Neural cell (in vitro differentiated cells): ENCODE measurements at regions not wholly inside any gene's neighbourhood (a gene's known extent, or its start where the extent isn't known, plus 50 kb on each side); places are given as distances from the start of the nearest gene placed in this dataset.

Source experiments
- H2AFZ ChIP-seq: fragments of 200-600, 300-800 bp; sonication (generic), shearing (Covaris generic); 2 replicates; pipeline ENCODE4 v1.6.0; 2014; ENCODE audit warnings: low read depth, mild to moderate bottlenecking, antibody characterized with exemption, low read length, moderate library complexity
- H3F3A ChIP-seq: fragments of 200-600 bp; shearing (Covaris generic); 2 replicates; pipeline ENCODE4 v1.6.1; 2016; ENCODE audit warnings: mild to moderate bottlenecking, moderate library complexity, mixed read lengths, antibody characterized with exemption, low read length; ENCODE audit not compliant: insufficient read depth, poor library complexity, severe bottlenecking
- H3K27ac ChIP-seq: fragments of 200-600, 300-800 bp; sonication (generic), shearing (Covaris generic); 2 replicates; pipeline ENCODE4 v1.5.1; 2014; ENCODE audit warnings: mild to moderate bottlenecking, low read length, moderate library complexity
- H3K27me3 ChIP-seq: fragments of 300-800, 200-600 bp; sonication (generic), shearing (Covaris generic); 2 replicates; pipeline ENCODE4 v1.6.0; 2014; ENCODE audit warnings: mild to moderate bottlenecking, low read depth, low read length, moderate library complexity; ENCODE audit not compliant: insufficient read depth
- H3K36me3 ChIP-seq: fragments of 300-800, 200-600 bp; sonication (generic), shearing (Covaris generic); 2 replicates; pipeline ENCODE4 v1.5.1; 2014; ENCODE audit warnings: mild to moderate bottlenecking, antibody characterized with exemption, low read length, moderate library complexity; ENCODE audit not compliant: insufficient read depth
- H3K4me2 ChIP-seq: fragments of 300-800, 200-600 bp; sonication (generic), shearing (Covaris generic); 2 replicates; pipeline ENCODE4 v1.6.0; 2014; ENCODE audit warnings: mild to moderate bottlenecking, low read length
- H3K4me3 ChIP-seq: fragments of 300-800, 200-600 bp; sonication (generic), shearing (Covaris generic); 2 replicates; pipeline ENCODE4 v1.5.1; 2014; ENCODE audit warnings: mild to moderate bottlenecking, low read length, moderate library complexity
- H3K79me2 ChIP-seq: fragments of 200-600 bp; shearing (Covaris generic); replicated peaks from 2 replicates; pipeline ENCODE4 v1.6.0; 2014; ENCODE audit warnings: mild to moderate bottlenecking, low read length, moderate library complexity; ENCODE audit not compliant: insufficient read depth
- H3K9ac ChIP-seq: fragments of 300-800, 200-600 bp; sonication (generic), shearing (Covaris generic); 2 replicates; pipeline ENCODE4 v1.6.1; 2016; ENCODE audit warnings: mild to moderate bottlenecking, low read length, mixed read lengths
- H3K9me2 ChIP-seq: fragments of 200-600 bp; shearing (Covaris generic); 2 replicates; pipeline ENCODE4 v1.6.1; 2016; ENCODE audit warnings: mild to moderate bottlenecking, low read length, mixed read lengths; ENCODE audit not compliant: insufficient read depth
- H3K9me3 ChIP-seq: fragments of 200-600, 300-800 bp; sonication (generic), shearing (Covaris generic); 2 replicates; pipeline ENCODE4 v1.6.1; 2016; ENCODE audit warnings: mild to moderate bottlenecking, mixed run types, low read length, moderate library complexity, mixed read lengths
- H4K20me1 ChIP-seq: fragments of 200-600 bp; shearing (Covaris generic); 2 replicates; pipeline ENCODE4 v1.6.1; 2016; ENCODE audit warnings: mild to moderate bottlenecking, mixed run types; ENCODE audit not compliant: insufficient read depth
- CTCF ChIP-seq: fragments of 450-650 bp; IDR thresholded peaks from 2 replicates; pipeline ENCODE4 v1.5.1; 2014; ENCODE audit warnings: antibody characterized with exemption, mild to moderate bottlenecking, moderate library complexity; ENCODE audit not compliant: poor library complexity, severe bottlenecking
- EP300 ChIP-seq: fragments of 450-650 bp; conservative IDR thresholded peaks from 2 replicates; pipeline ENCODE4 v1.6.1; 2014; ENCODE audit warnings: antibody characterized with exemption, mild to moderate bottlenecking, moderate library complexity; ENCODE audit not compliant: poor library complexity, severe bottlenecking
- EZH2 ChIP-seq: fragments of 200-600, 300-800 bp; shearing (Covaris generic), sonication (generic); IDR thresholded peaks from 2 replicates; pipeline ENCODE4 v1.6.1; 2014; ENCODE audit warnings: antibody characterized with exemption, low read length, borderline replicate concordance, mild to moderate bottlenecking; ENCODE audit not compliant: insufficient read depth, poor library complexity, severe bottlenecking
- MXI1 ChIP-seq: fragments of 450-650 bp; conservative IDR thresholded peaks from 2 replicates; pipeline ENCODE4 v1.6.1; 2014; ENCODE audit warnings: antibody characterized with exemption, mild to moderate bottlenecking; ENCODE audit not compliant: poor library complexity, severe bottlenecking
- POLR2AphosphoS5 ChIP-seq: IDR thresholded peaks from 2 replicates; pipeline ENCODE4 v1.6.1; 2012
- RAD21 ChIP-seq: fragments of 450-650 bp; conservative IDR thresholded peaks from 2 replicates; pipeline ENCODE4 v1.6.1; 2014; ENCODE audit warnings: antibody characterized with exemption, mild to moderate bottlenecking, moderate library complexity
- REST ChIP-seq: IDR thresholded peaks from 2 replicates; pipeline ENCODE4 v1.6.1; 2012; ENCODE audit warnings: borderline replicate concordance
- SMC3 ChIP-seq: fragments of 450-650 bp; conservative IDR thresholded peaks from 2 replicates; pipeline ENCODE4 v1.6.1; 2014; ENCODE audit warnings: antibody characterized with exemption, mild to moderate bottlenecking, moderate library complexity; ENCODE audit not compliant: poor library complexity
- TAF1 ChIP-seq: IDR thresholded peaks from 2 replicates; pipeline ENCODE4 v1.6.1; 2012; ENCODE audit warnings: low read depth

- Histone ChIP-seq H3K9me2 (no peaks in the 10 kb centered on the region), H3K36me3 (no peaks in the 10 kb centered on the region), H2AFZ (no peak overlapping the region), H3K27ac (no peak overlapping the region), H3K27me3 (no peaks in the 10 kb centered on the region), H3F3A (no peaks in the 10 kb centered on the region), H3K4me2 (no peak overlapping the region), H3K9me3 (no peaks in the 10 kb centered on the region), H3K4me3 (no peak overlapping the region), H4K20me1 (no peaks in the 10 kb centered on the region), H3K9ac (no peak overlapping the region), H3K79me2 (no peaks in the 10 kb centered on the region)
- TF ChIP-seq RAD21 (no peak), POLR2AphosphoS5 (no peak), EZH2 (no peak), TAF1 (no peak), SMC3 (no peak), CTCF (no peak)
These were observed 232.4 kb downstream of the DOK5 start for GRCh38 chr20:54707801-54708200.

- H4K20me1 ChIP-seq = no peaks in the 10 kb centered on the region
- no peaks in the 10 kb centered on the region for H3K36me3 ChIP-seq
- no peaks in the 10 kb centered on the region for H3K9me2 ChIP-seq
- no peak overlapping the region for H3K9ac ChIP-seq
- H3K79me2 ChIP-seq = no peaks in the 10 kb centered on the region
- H3K9me3 ChIP-seq = no peaks in the 10 kb centered on the region
- no peaks in the 10 kb centered on the region for H3F3A ChIP-seq
- H3K4me2 ChIP-seq = no peak overlapping the region
- H3K27me3 ChIP-seq = no peaks in the 10 kb centered on the region
- TF ChIP-seq CTCF (no peak), TAF1 (no peak), MXI1 (no peak), POLR2AphosphoS5 (no peak), EZH2 (no peak), EP300 (no peak), RAD21 (no peak), SMC3 (no peak), REST (no peak)
- no peak overlapping the region for H3K4me3 ChIP-seq
- no peak overlapping the region for H3K27ac ChIP-seq
- no peak overlapping the region for H2AFZ ChIP-seq
These were observed 231.2 kb downstream of the DOK5 start for GRCh38 chr20:54706581-54706980.
